ENCODE measurements at regions not wholly inside any gene's neighbourhood (a gene's known extent, or its start where the extent isn't known, plus 50 kb on each side); places are given as distances from the start of the nearest gene placed in this dataset.

GRCh38 chr15:87633525-87633924 is 623.0 kb downstream of the NTRK3 start:
- POLR2A ChIA-PET, result no interaction called here
- no peak for DNase-seq (ENCODE audit: low read depth)

GRCh38 chr15:87632364-87632763 is 624.2 kb downstream of the NTRK3 start:
- no peak for DNase-seq (ENCODE audit: low read depth)
- Histone ChIP-seq H3K4me3 (ENCODE audit: low read depth, low read length) (no peak overlapping the region), H3K27me3 (ENCODE audit: control insufficient read depth, insufficient read depth, low read length) (no peaks in the 10 kb centered on the region), H3K36me3 (ENCODE audit: control insufficient read depth, insufficient read depth, low read length) (no peaks in the 10 kb centered on the region)
- ChIA-PET POLR2A (no interaction called here), CTCF (interaction anchor here (0.8 kb wide), 1 partner anchor 13 kb away, joined by 3 read pairs; no protein-coding TSS in a partner anchor)
- TF ChIP-seq, protein P1, sequence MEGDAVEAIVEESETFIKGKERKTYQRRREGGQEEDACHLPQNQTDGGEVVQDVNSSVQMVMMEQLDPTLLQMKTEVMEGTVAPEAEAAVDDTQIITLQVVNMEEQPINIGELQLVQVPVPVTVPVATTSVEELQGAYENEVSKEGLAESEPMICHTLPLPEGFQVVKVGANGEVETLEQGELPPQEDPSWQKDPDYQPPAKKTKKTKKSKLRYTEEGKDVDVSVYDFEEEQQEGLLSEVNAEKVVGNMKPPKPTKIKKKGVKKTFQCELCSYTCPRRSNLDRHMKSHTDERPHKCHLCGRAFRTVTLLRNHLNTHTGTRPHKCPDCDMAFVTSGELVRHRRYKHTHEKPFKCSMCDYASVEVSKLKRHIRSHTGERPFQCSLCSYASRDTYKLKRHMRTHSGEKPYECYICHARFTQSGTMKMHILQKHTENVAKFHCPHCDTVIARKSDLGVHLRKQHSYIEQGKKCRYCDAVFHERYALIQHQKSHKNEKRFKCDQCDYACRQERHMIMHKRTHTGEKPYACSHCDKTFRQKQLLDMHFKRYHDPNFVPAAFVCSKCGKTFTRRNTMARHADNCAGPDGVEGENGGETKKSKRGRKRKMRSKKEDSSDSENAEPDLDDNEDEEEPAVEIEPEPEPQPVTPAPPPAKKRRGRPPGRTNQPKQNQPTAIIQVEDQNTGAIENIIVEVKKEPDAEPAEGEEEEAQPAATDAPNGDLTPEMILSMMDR (IDR thresholded peaks at IDR 0.05; ENCODE audit: insufficient read depth, low read depth, low read length), result no peak

More at GRCh38 chr15:87633525-87633924, 623.0 kb downstream of the NTRK3 start:
- TF ChIP-seq, protein P1 (IDR thresholded peaks at IDR 0.05; ENCODE audit: insufficient read depth, low read depth, low read length), result no peak
- CTCF ChIA-PET, result interaction anchor here (0.6 kb wide), 1 partner anchor 10 kb away, joined by 3 read pairs; no protein-coding TSS in a partner anchor
- H3K36me3 ChIP-seq (ENCODE audit: control insufficient read depth, insufficient read depth, low read length), result no peaks in the 10 kb centered on the region
- no peaks in the 10 kb centered on the region for H3K27me3 ChIP-seq (ENCODE audit: control insufficient read depth, insufficient read depth, low read length)
- no peak overlapping the region for H3K4me3 ChIP-seq (ENCODE audit: low read depth, low read length)

DNA sequence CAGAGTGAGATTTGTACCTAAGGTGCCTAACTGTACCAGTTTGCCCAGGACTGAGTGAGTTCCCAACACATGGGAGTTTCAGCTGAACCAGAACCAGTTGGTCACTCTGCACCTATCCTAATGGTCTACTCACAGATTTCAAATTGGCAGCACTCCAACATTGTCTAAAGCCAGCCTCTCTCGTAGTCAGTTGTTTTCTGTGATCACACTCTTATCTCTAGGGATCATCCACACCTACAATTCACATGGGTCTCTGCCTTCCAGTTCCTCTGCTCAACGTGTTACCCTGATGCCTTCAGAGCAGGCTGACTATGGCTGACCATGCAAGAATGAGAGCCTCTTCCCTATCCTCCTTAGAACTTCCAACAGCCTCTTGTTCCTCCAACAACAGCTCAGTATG is 624.8 kb downstream of the NTRK3 start:
- POLR2A ChIA-PET, result no interaction called here
- no peak overlapping the region for H3K4me3 ChIP-seq (ENCODE audit: low read depth, low read length)
- no peaks in the 10 kb centered on the region for H3K27me3 ChIP-seq (ENCODE audit: control insufficient read depth, insufficient read depth, low read length)
- CTCF ChIA-PET, result no interaction called here
- TF ChIP-seq, protein P1 (IDR thresholded peaks at IDR 0.05; ENCODE audit: insufficient read depth, low read depth, low read length), result no peak
- DNase-seq (ENCODE audit: low read depth), result no peak
- no peaks in the 10 kb centered on the region for H3K36me3 ChIP-seq (ENCODE audit: control insufficient read depth, insufficient read depth, low read length)

DNA sequence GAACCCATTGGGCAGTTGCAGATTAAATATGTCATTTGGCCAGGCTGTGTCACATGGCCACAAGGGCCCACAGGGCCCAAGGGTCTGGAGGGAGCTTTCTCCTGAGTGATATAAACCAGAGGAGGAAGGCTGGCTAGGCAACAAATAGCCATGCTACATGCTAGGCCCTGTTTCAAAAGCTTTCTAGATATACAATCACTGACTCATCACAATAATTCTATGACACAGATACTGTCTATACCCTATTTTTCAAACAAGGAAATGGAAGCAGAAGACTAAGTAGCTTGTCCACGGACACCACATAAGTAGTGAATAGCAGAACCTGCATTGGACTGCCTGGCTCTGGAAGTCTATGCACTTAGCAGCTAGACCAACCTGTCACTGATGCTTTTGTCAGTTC is 625.4 kb downstream of the NTRK3 start:
- no peak overlapping the region for H3K4me3 ChIP-seq (ENCODE audit: low read depth, low read length)
- POLR2A ChIA-PET, result no interaction called here
- CTCF ChIA-PET, result no interaction called here
- H3K36me3 ChIP-seq (ENCODE audit: control insufficient read depth, insufficient read depth, low read length), result no peaks in the 10 kb centered on the region
- TF ChIP-seq, protein P1 (IDR thresholded peaks at IDR 0.05; ENCODE audit: insufficient read depth, low read depth, low read length), result no peak
- no peaks in the 10 kb centered on the region for H3K27me3 ChIP-seq (ENCODE audit: control insufficient read depth, insufficient read depth, low read length)
- DNase-seq (ENCODE audit: low read depth), result no peak

DNA sequence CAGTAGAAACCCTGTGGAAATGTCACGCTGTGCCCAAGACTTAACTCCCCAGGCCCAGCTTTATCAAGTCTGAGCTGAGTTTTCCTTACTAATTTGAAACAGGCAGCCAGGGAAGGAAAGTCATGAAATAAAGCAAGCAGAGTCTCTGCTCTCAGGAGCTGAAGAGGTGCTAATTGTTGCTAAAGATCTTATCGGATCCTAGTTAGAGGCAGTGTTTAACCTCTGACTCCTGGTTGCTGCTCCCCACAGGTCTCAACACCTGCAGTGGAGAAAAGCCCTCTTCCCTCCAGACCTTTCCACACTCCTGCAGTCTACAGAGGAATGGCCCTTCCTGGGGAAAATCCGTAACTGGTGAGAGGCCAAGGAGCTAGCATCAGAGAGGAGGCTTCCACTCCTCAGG is 628.2 kb downstream of the NTRK3 start:
- no peak overlapping the region for H3K4me3 ChIP-seq (ENCODE audit: low read depth, low read length)
- no peak for DNase-seq (ENCODE audit: low read depth)
- POLR2A ChIA-PET, result no interaction called here
- H3K36me3 ChIP-seq (ENCODE audit: control insufficient read depth, insufficient read depth, low read length), result no peaks in the 10 kb centered on the region
- TF ChIP-seq, protein P1 (IDR thresholded peaks at IDR 0.05; ENCODE audit: insufficient read depth, low read depth, low read length), result no peak
- CTCF ChIA-PET, result no interaction called here
- no peaks in the 10 kb centered on the region for H3K27me3 ChIP-seq (ENCODE audit: control insufficient read depth, insufficient read depth, low read length)

Data from BJ (cell line).